Islet of Langerhans (tissue), 1 donor: ENCODE measurements at regions not wholly inside any gene's neighbourhood (a gene's known extent, or its start where the extent isn't known, plus 50 kb on each side); places are given as distances from the start of the nearest gene placed in this dataset.

ENCODE experiments used
- FAIRE-seq: peaks from one replicate; lab custom pipeline; 2011; peaks lifted over from hg19 to GRCh38; lab: Jason Lieb, UNC

GRCh38 chr11:112786886-112787530 lies 174.2 kb upstream of the NCAM1 start:
- FAIRE-seq: no peak

- FAIRE-seq: no peak
Observed at GRCh38 chr11:112789481-112789880, 171.7 kb upstream of the NCAM1 start.

GRCh38 chr11:112790286-112790685 lies 170.9 kb upstream of the NCAM1 start:
- no peak for FAIRE-seq

- no peak for FAIRE-seq
Observed at GRCh38 chr11:112792070-112792469, 169.2 kb upstream of the NCAM1 start.

- no peak for FAIRE-seq
Observed at GRCh38 chr11:112793416-112793815, 167.8 kb upstream of the NCAM1 start.

- no peak for FAIRE-seq
Observed at GRCh38 chr11:112794331-112794846, 166.8 kb upstream of the NCAM1 start.

- no peak for FAIRE-seq
Observed at GRCh38 chr11:112795142-112795815, 165.9 kb upstream of the NCAM1 start.

- no peak for FAIRE-seq
Observed at GRCh38 chr11:112795911-112796649, 165.1 kb upstream of the NCAM1 start.

- no peak for FAIRE-seq
Observed at GRCh38 chr11:112797092-112797491, 164.1 kb upstream of the NCAM1 start.

GRCh38 chr11:112797648-112798293 lies 163.4 kb upstream of the NCAM1 start:
- FAIRE-seq: no peak

GRCh38 chr11:112801025-112801816 lies 160.0 kb upstream of the NCAM1 start:
- FAIRE-seq: no peak

- no peak for FAIRE-seq
Observed at GRCh38 chr11:112801817-112802088, 159.5 kb upstream of the NCAM1 start.

GRCh38 chr11:112805658-112806057 lies 155.6 kb upstream of the NCAM1 start:
- FAIRE-seq: no peak

- no peak for FAIRE-seq
Observed at GRCh38 chr11:112806256-112806655, 155.0 kb upstream of the NCAM1 start.

GRCh38 chr11:112806876-112807275 lies 154.3 kb upstream of the NCAM1 start:
- FAIRE-seq: no peak

- no peak for FAIRE-seq
Observed at GRCh38 chr11:112809429-112809828, 151.8 kb upstream of the NCAM1 start.

- no peak for FAIRE-seq
Observed at GRCh38 chr11:112810951-112811350, 150.3 kb upstream of the NCAM1 start.

- no peak for FAIRE-seq
Observed at GRCh38 chr11:112811783-112812182, 149.4 kb upstream of the NCAM1 start.

GRCh38 chr11:112812729-112813128 lies 148.5 kb upstream of the NCAM1 start:
- FAIRE-seq: no peak

GRCh38 chr11:112814168-112814567 lies 147.1 kb upstream of the NCAM1 start:
- FAIRE-seq: no peak

- FAIRE-seq: no peak
Observed at GRCh38 chr11:112817376-112817775, 143.8 kb upstream of the NCAM1 start.
